Suprapubic skin (tissue), 4 donors: ENCODE measurements at regions not wholly inside any gene's neighbourhood (a gene's known extent, or its start where the extent isn't known, plus 50 kb on each side); places are given as distances from the start of the nearest gene placed in this dataset.

Experiments used
- CTCF ChIP-seq, 2 donors: fragments of 200-600 bp in 1 of 2; fragments of 450-650 bp in 1 of 2; sonication (generic) in 1 of 2; IDR thresholded peaks; one replicate each; pipeline ENCODE4 v1.5.1; 2016 to 2019; ENCODE audit warnings: antibody characterized with exemption in 2 of 2, mild to moderate bottlenecking in 1 of 2, moderate library complexity in 1 of 2
- EP300 ChIP-seq: sonication (generic); formaldehyde crosslinking; IDR thresholded peaks from one replicate; pipeline ENCODE4 v1.6.1; 2017; ENCODE audit warnings: antibody characterized with exemption
- POLR2A ChIP-seq, 2 donors: fragments of 450-650 bp; IDR thresholded peaks; one replicate each; pipeline ENCODE4 v1.6.1; 2017; ENCODE audit warnings: antibody characterized with exemption in 2 of 2, mild to moderate bottlenecking in 2 of 2, moderate library complexity in 2 of 2
- POLR2AphosphoS5 ChIP-seq, 3 donors: sonication (generic); formaldehyde crosslinking; IDR thresholded peaks; one replicate each; pipeline ENCODE4 v1.6.1; 2017; ENCODE audit warnings: antibody characterized with exemption in 3 of 3

DNA sequence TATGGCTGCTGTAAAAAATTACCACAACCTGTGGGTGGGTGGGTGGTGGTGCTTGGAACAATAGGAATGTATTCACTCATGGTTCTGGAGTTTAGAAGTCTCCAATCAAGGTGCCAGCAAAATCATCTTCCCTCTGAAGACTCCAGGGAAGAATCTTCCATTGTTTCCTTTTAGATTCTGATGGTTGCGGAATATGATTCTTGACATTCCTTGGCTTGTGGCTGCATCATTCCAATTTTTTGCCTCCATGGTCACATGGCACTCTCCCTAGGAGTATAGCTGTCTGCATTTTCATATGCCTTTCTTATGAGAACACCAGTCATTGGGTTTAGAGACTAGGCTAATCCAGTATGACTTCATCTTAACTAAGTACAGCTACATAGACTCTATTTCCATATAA, 401.0 kb downstream of the HS3ST3B1 start:
- no peak for TF ChIP-seq CTCF (IDR thresholded peaks at IDR 0.05)
- TF ChIP-seq POLR2AphosphoS5 (IDR thresholded peaks at IDR 0.05), result no peak
- no peak for TF ChIP-seq EP300
- TF ChIP-seq POLR2A (IDR thresholded peaks at IDR 0.05), result no peak
